ENCODE measurements at regions not wholly inside any gene's neighbourhood (a gene's known extent, or its start where the extent isn't known, plus 50 kb on each side); places are given as distances from the start of the nearest gene placed in this dataset.

- Mint-ChIP-seq H3K27me3 (ENCODE audit: low read depth) (no peaks in the 10 kb centered on the region), H3K4me1 (ENCODE audit: low read depth) (no peaks in the 10 kb centered on the region), H3K36me3 (ENCODE audit: insufficient read depth) (no peaks in the 10 kb centered on the region), H3K4me3 (no peak overlapping the region), H3K9me3 (no peaks in the 10 kb centered on the region)
- no peak for ATAC-seq
- DNase-seq, result no peak
Observed at GRCh38 chr2:120829633-120830025, 94.0 kb downstream of the GLI2 start.

- ATAC-seq (no peak), DNase-seq (no peak)
- Mint-ChIP-seq H3K36me3 (ENCODE audit: insufficient read depth) (no peaks in the 10 kb centered on the region), H3K4me1 (ENCODE audit: low read depth) (no peaks in the 10 kb centered on the region), H3K27me3 (ENCODE audit: low read depth) (no peaks in the 10 kb centered on the region), H3K4me3 (no peak overlapping the region), H3K9me3 (no peaks in the 10 kb centered on the region)
Observed at GRCh38 chr2:120830096-120830830, 94.6 kb downstream of the GLI2 start.

DNA sequence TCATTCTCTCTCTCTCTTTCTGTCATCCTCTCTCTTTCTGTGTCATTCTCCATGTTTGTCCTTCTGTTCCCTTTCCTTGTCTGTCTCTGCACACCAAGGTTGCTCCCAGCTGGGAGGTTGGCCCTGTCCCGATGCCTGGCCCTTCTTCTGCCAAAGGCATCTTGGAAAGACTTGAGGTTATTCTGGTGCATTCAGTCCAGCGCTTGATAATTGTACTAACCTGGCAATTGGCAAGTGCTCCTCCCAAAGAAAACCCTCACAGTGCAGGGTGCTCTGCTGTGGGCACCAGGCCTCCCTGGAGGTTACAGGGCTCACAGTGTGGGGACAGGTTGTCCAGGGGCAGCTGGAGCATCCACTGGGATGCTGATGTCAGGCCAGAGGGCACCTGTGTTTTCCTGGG, 95.4 kb downstream of the GLI2 start:
- no peaks in the 10 kb centered on the region for H3K27me3 Mint-ChIP-seq (ENCODE audit: low read depth)

GRCh38 chr2:120831891-120832290, 96.2 kb downstream of the GLI2 start:
- no peak for DNase-seq

More for the DNA sequence above, 95.4 kb downstream of the GLI2 start:
- DNase-seq, result no peak
- H3K4me3 Mint-ChIP-seq, result no peak overlapping the region
- H3K9me3 Mint-ChIP-seq, result no peaks in the 10 kb centered on the region
- no peak for ATAC-seq
- H3K36me3 Mint-ChIP-seq (ENCODE audit: insufficient read depth), result no peaks in the 10 kb centered on the region
- no peaks in the 10 kb centered on the region for H3K4me1 Mint-ChIP-seq (ENCODE audit: low read depth)

GRCh38 chr2:120832296-120833070, 96.8 kb downstream of the GLI2 start:
- H3K4me3 Mint-ChIP-seq, result no peak overlapping the region
- no peaks in the 10 kb centered on the region for H3K4me1 Mint-ChIP-seq (ENCODE audit: low read depth)
- DNase-seq (no peak), ATAC-seq (no peak)
- no peaks in the 10 kb centered on the region for H3K36me3 Mint-ChIP-seq (ENCODE audit: insufficient read depth)
- H3K9me3 Mint-ChIP-seq, result no peaks in the 10 kb centered on the region
- H3K27me3 Mint-ChIP-seq (ENCODE audit: low read depth), result no peaks in the 10 kb centered on the region

More at GRCh38 chr2:120831891-120832290, 96.2 kb downstream of the GLI2 start:
- H3K9me3 Mint-ChIP-seq, result no peaks in the 10 kb centered on the region
- H3K27me3 Mint-ChIP-seq (ENCODE audit: low read depth), result no peaks in the 10 kb centered on the region
- no peaks in the 10 kb centered on the region for H3K4me1 Mint-ChIP-seq (ENCODE audit: low read depth)
- H3K36me3 Mint-ChIP-seq (ENCODE audit: insufficient read depth), result no peaks in the 10 kb centered on the region
- no peak for ATAC-seq
- H3K4me3 Mint-ChIP-seq, result no peak overlapping the region

- H3K9me3 Mint-ChIP-seq, result no peaks in the 10 kb centered on the region
- H3K4me3 Mint-ChIP-seq, result no peak overlapping the region
- H3K27me3 Mint-ChIP-seq (ENCODE audit: low read depth), result no peaks in the 10 kb centered on the region
- no peaks in the 10 kb centered on the region for H3K36me3 Mint-ChIP-seq (ENCODE audit: insufficient read depth)
- H3K4me1 Mint-ChIP-seq (ENCODE audit: low read depth), result no peaks in the 10 kb centered on the region
- DNase-seq (no peak), ATAC-seq (peak in 1 of 2 donors; percentile 31)
Observed at GRCh38 chr2:120833127-120833675, 97.5 kb downstream of the GLI2 start.

GRCh38 chr2:120834206-120834605, 98.5 kb downstream of the GLI2 start:
- no peak for ATAC-seq

DNA sequence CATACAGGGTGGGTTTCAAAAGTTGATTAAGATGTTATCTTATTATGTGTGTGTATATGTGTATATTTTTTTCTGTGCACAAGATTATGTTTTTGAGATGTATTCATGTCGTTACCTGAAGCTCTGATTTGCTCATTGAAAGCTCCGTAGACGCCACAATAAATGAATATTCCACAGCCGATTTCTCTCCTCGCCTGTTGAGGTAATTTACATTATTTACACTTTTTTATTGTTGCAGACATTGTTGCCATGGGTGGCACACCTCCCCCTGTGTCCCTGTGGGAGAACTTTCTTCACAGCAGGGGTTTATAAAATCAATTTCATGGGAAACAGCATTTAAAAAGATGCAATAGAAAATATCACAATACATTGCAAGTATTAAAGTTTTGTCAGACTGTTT, 100.6 kb downstream of the GLI2 start:
- Mint-ChIP-seq H3K9me3 (no peaks in the 10 kb centered on the region), H3K36me3 (ENCODE audit: insufficient read depth) (no peaks in the 10 kb centered on the region), H3K4me3 (no peak overlapping the region), H3K27me3 (ENCODE audit: low read depth) (no peaks in the 10 kb centered on the region), H3K4me1 (ENCODE audit: low read depth) (no peaks in the 10 kb centered on the region)
- ATAC-seq (no peak), DNase-seq (no peak)

More at GRCh38 chr2:120834206-120834605, 98.5 kb downstream of the GLI2 start:
- no peak for DNase-seq
- Mint-ChIP-seq H3K4me3 (no peak overlapping the region), H3K36me3 (ENCODE audit: insufficient read depth) (no peaks in the 10 kb centered on the region), H3K9me3 (no peaks in the 10 kb centered on the region), H3K27me3 (ENCODE audit: low read depth) (no peaks in the 10 kb centered on the region), H3K4me1 (ENCODE audit: low read depth) (no peaks in the 10 kb centered on the region)

- Mint-ChIP-seq H3K36me3 (ENCODE audit: insufficient read depth) (no peaks in the 10 kb centered on the region), H3K4me1 (ENCODE audit: low read depth) (no peaks in the 10 kb centered on the region), H3K9me3 (no peaks in the 10 kb centered on the region), H3K4me3 (no peak overlapping the region), H3K27me3 (ENCODE audit: low read depth) (no peaks in the 10 kb centered on the region)
- DNase-seq (no peak), ATAC-seq (no peak)
Observed at GRCh38 chr2:120840795-120841487, 105.3 kb downstream of the GLI2 start.

DNA sequence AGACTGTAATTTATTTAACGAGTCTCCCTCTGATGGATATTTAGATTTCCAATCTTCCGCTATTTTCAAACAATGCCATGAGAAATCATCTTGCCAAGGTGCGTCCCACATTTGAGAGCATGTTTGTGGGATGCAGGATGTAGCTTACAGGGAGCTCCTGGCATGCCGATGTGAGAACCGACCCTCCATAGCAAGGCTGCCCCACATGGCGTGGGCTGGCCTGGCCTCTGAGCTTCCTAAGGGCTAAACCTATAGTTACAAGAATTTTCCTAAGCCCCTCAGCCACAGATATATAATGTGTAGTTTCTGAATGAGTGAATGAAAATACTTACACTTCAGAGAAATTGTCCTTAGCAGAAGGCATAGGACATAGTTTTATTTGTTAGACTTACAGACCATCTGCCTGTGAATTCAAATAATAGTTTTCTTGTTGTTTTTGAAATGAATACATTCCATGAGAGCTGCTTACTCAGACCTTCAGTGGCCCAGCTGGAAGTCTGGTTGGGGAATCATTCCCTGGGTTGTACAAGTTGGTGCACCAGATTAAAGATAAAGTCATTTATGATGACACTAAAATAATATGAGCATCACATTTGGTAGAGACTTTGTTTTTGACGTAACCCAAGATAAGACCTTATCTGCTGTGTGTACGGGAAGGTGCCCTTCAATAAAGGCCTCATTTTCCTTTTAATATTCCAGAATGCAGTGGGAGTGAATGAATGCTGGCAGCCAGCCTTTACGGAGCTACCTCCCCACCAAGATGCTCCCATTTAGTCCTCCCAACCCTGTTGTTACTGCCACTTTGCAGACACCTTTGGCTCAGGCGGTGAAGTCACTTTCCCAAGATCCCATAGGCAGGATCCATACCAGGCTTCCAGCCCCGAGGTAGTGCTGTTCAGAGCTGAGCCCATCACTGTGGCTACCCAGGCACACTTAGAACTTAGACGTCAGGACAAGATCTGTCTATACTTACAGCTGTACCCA, 107.1 kb downstream of the GLI2 start:
- ATAC-seq (no peak), DNase-seq (no peak)
- Mint-ChIP-seq H3K27me3 (ENCODE audit: low read depth) (no peaks in the 10 kb centered on the region), H3K4me3 (no peak overlapping the region), H3K4me1 (ENCODE audit: low read depth) (no peaks in the 10 kb centered on the region), H3K9me3 (no peaks in the 10 kb centered on the region), H3K36me3 (ENCODE audit: insufficient read depth) (no peaks in the 10 kb centered on the region)

GRCh38 chr2:120844070-120844738, 108.5 kb downstream of the GLI2 start:
- Mint-ChIP-seq H3K4me3 (no peak overlapping the region), H3K9me3 (peaks cover under 1% of the 10 kb centered on the region), H3K36me3 (ENCODE audit: insufficient read depth) (no peaks in the 10 kb centered on the region), H3K27me3 (ENCODE audit: low read depth) (no peaks in the 10 kb centered on the region), H3K4me1 (ENCODE audit: low read depth) (no peaks in the 10 kb centered on the region)
- no peak for DNase-seq
- no peak for ATAC-seq

DNA sequence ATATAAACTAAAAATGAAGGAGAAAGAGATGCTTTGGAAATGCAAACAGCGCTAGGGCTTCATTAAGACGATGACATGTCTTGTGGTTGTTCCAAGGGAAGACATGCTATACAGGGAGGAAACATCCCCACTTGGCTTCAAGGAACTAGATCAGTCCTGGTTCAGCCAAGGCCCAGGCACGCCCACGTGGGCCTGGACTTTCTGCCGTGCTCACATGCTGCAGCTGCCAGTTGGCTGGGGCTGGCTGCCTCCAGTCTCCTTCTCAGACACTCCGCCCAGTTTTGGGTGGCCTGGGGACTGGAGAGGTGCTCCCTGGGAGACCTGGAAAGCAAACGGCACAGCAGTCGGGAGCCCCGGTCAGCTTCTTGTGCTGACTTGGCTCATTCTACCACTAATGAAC, 109.6 kb downstream of the GLI2 start:
- ATAC-seq (no peak), DNase-seq (no peak)
- Mint-ChIP-seq H3K27me3 (ENCODE audit: low read depth) (no peaks in the 10 kb centered on the region), H3K9me3 (peaks cover 11% of the 10 kb centered on the region), H3K36me3 (ENCODE audit: insufficient read depth) (no peaks in the 10 kb centered on the region), H3K4me1 (ENCODE audit: low read depth) (no peaks in the 10 kb centered on the region), H3K4me3 (no peak overlapping the region)

GRCh38 chr2:120846406-120847095, 110.9 kb downstream of the GLI2 start:
- no peak for ATAC-seq
- H3K4me1 Mint-ChIP-seq (ENCODE audit: low read depth), result no peaks in the 10 kb centered on the region
- H3K4me3 Mint-ChIP-seq, result no peak overlapping the region
- no peaks in the 10 kb centered on the region for H3K27me3 Mint-ChIP-seq (ENCODE audit: low read depth)
- H3K9me3 Mint-ChIP-seq, result peaks cover 11% of the 10 kb centered on the region
- no peaks in the 10 kb centered on the region for H3K36me3 Mint-ChIP-seq (ENCODE audit: insufficient read depth)
- DNase-seq, result no peak
